Stimulated activated CD4-positive, alpha-beta T cell treated with anti-CD3 and anti-CD28 coated beads, TNF-alpha, amount 100 ng/mL, for 4 hours (primary cell): ENCODE measurements at regions not wholly inside any gene's neighbourhood (a gene's known extent, or its start where the extent isn't known, plus 50 kb on each side); places are given as distances from the start of the nearest gene placed in this dataset.
"Not testable (repeated sequence)": the region's sequence is repeated elsewhere in the genome, so short reads cannot be mapped to it uniquely, and the experiment has no call there.

ENCODE experiments used
- DNase-seq, 3 experiments: peaks; one replicate each; pipeline ENCODE4 v3.0.0-alpha.2; 2020; ENCODE audit warnings: low read depth in 3 of 3

- DNase-seq = not testable (repeated sequence)
Observed at GRCh38 chr7:69541779-69542432, 56.4 kb upstream of the AUTS2 start.

GRCh38 chr7:69545175-69545574, 53.1 kb upstream of the AUTS2 start:
- no peak for DNase-seq
